ENCODE measurements at regions not wholly inside any gene's neighbourhood (a gene's known extent, or its start where the extent isn't known, plus 50 kb on each side); places are given as distances from the start of the nearest gene placed in this dataset.
A peak's percentile ranks its signal among the peaks of the same experiment; 100 is the strongest.

DNA sequence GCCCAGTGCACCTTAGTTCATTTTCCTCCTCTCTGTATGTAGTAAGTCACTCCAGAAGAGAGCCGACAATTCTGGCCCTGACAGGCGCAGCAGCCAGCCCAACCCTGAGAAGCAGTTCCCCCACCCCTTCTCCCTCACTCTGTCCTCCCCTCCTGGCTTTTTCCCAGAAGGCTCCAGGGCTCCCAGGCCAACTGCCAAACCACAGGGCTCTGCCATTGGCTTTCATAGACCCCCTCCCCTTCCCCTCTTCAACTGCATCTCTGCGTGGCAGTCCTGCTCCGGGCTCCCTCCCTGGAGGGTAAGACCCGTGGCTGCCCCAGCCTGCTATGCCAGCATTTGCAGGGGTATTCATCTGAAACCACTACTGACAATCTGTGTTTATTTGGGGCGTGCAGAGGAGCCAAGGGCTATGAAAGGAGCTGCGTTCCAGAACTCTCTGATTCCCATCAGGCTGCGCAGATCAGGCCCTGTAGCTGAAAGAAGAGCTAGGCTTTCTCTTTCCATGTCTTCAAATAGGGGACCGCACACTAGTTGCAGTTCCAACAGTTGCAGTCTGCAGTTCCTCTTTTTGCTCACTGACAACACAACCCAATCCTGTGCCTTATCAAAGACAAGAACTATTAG lies 388.6 kb upstream of the TNP1 start:
- Histone ChIP-seq H3K4me3 (ENCODE audit: low read depth in 1 of 5, low read length in 5 of 5) (peak overlapping the region; percentile 11 to 56 (median 24)), H3K9me3 (ENCODE audit: control insufficient read depth in 5 of 5, low read length in 5 of 5) (no peaks in the 10 kb centered on the region), H3K9ac (ENCODE audit: low read length in 5 of 5) (peak overlapping the region in 1 of 5 donors; percentile 26), H3K4me1 (ENCODE audit: control insufficient read depth in 5 of 5, insufficient read depth in 5 of 5, low read length in 5 of 5) (peaks cover 6 to 22% (median 18%) of the 10 kb centered on the region in 5 donors), H3K36me3 (ENCODE audit: control insufficient read depth in 5 of 5, insufficient read depth in 5 of 5, low read length in 5 of 5) (no peaks in the 10 kb centered on the region), H3K27ac (ENCODE audit: low read depth, low read length) (peak overlapping the region; percentile 42), H3K27me3 (ENCODE audit: control insufficient read depth in 5 of 5, insufficient read depth in 4 of 5, low read length in 5 of 5) (peaks cover 0 to 6% (median 0%) of the 10 kb centered on the region in 5 donors)

DNA sequence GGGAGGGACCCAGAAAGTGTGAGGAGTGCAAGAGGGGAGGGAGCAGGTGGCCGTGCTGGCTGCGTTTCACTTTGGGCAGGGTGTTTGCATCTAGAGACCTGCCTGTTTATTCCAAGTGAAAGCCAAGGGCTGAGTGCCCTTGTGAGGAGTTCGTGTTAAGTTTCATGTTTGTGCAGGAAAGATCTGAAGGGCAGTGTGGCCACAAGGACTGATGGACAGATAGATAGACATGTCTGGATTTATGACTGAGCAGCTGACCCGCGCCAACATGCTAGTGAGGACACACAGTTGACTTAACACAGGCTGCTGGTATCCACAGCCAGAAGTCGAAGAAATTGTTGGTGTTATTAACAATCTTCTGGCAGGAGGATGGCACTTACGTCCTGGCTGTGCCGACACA lies 387.6 kb upstream of the TNP1 start:
- Histone ChIP-seq H3K4me3 (ENCODE audit: low read depth in 1 of 5, low read length in 5 of 5) (no peak overlapping the region), H3K27me3 (ENCODE audit: control insufficient read depth in 5 of 5, insufficient read depth in 4 of 5, low read length in 5 of 5) (peaks cover 0 to 3% (median 0%) of the 10 kb centered on the region in 5 donors), H3K9me3 (ENCODE audit: control insufficient read depth in 5 of 5, low read length in 5 of 5) (no peaks in the 10 kb centered on the region), H3K9ac (ENCODE audit: low read length in 5 of 5) (no peak overlapping the region), H3K36me3 (ENCODE audit: control insufficient read depth in 5 of 5, insufficient read depth in 5 of 5, low read length in 5 of 5) (no peaks in the 10 kb centered on the region), H3K27ac (ENCODE audit: low read depth, low read length) (no peak overlapping the region), H3K4me1 (ENCODE audit: control insufficient read depth in 5 of 5, insufficient read depth in 5 of 5, low read length in 5 of 5) (peaks cover 6 to 22% (median 18%) of the 10 kb centered on the region in 5 donors)

DNA sequence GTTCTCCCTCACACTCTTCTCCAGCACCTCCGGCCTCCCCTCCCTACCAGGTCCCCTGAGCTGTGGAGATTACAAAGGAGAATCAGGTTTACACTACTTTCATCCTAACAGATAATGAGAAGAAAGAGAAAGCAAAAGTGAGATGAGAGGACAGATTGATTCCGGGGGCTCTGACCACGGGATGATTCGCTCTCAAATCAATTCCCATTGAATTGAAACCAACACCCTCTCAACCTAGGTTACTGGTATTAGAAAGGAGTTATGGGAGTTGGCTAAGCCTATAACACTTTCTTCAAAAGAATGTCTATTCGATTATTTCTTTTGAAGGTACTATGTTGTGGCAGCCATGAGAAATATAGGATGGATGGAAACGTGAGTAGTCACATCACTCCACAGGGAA lies 386.2 kb upstream of the TNP1 start:
- H3K36me3 ChIP-seq (ENCODE audit: control insufficient read depth in 5 of 5, insufficient read depth in 5 of 5, low read length in 5 of 5) = no peaks in the 10 kb centered on the region
- H3K27ac ChIP-seq (ENCODE audit: low read depth, low read length) = no peak overlapping the region
- H3K9ac ChIP-seq (ENCODE audit: low read length in 5 of 5) = no peak overlapping the region
- peaks cover 0 to 3% (median 0%) of the 10 kb centered on the region in 5 donors for H3K27me3 ChIP-seq (ENCODE audit: control insufficient read depth in 5 of 5, insufficient read depth in 4 of 5, low read length in 5 of 5)
- H3K9me3 ChIP-seq (ENCODE audit: control insufficient read depth in 5 of 5, low read length in 5 of 5) = no peaks in the 10 kb centered on the region
- H3K4me1 ChIP-seq (ENCODE audit: control insufficient read depth in 5 of 5, insufficient read depth in 5 of 5, low read length in 5 of 5) = peaks cover 6 to 22% (median 18%) of the 10 kb centered on the region in 5 donors
- H3K4me3 ChIP-seq (ENCODE audit: low read depth in 1 of 5, low read length in 5 of 5) = no peak overlapping the region

DNA sequence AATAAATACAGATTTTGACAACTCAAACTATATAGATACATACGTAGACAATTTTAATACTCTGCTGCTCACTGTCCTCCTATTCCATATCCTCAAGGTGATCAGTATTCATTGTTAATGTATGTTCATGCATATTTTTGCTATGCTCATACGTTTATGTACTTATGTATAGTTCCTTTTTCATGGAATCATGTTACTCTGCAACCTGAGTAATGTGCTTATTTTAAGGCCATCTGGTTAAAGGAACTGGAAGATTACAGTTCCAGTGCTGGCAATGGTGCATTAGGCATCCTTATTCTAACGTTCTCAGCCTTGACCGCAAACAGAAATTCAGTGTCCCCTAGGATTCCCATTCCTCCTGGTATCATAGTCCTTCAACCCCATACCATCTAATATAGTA lies 385.0 kb upstream of the TNP1 start:
- Histone ChIP-seq H3K36me3 (ENCODE audit: control insufficient read depth in 5 of 5, insufficient read depth in 5 of 5, low read length in 5 of 5) (no peaks in the 10 kb centered on the region), H3K9me3 (ENCODE audit: control insufficient read depth in 5 of 5, low read length in 5 of 5) (no peaks in the 10 kb centered on the region), H3K27me3 (ENCODE audit: control insufficient read depth in 5 of 5, insufficient read depth in 4 of 5, low read length in 5 of 5) (peaks cover 0 to 3% (median 0%) of the 10 kb centered on the region in 5 donors), H3K4me3 (ENCODE audit: low read depth in 1 of 5, low read length in 5 of 5) (no peak overlapping the region), H3K27ac (ENCODE audit: low read depth, low read length) (no peak overlapping the region), H3K9ac (ENCODE audit: low read length in 5 of 5) (no peak overlapping the region), H3K4me1 (ENCODE audit: control insufficient read depth in 5 of 5, insufficient read depth in 5 of 5, low read length in 5 of 5) (peaks cover 6 to 22% (median 18%) of the 10 kb centered on the region in 5 donors)

DNA sequence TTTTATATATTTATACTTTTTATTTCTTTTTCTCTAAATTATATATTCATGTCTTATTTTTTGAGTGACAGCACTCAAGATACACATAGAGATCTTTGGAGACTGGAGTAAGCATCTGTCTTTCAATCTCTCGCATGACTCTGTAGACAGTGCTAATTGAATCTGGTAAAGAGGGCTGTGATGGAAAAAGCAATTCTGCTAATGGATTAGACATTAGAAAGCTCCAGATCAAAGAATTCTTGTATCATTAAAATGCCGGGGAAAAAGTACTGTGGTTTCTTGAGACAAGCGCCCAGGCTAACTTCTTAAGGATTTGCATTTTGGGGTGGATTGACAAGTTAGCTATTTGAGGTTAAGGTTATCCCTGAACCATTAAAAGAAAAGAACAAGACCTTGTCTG lies 383.1 kb upstream of the TNP1 start:
- H3K36me3 ChIP-seq (ENCODE audit: control insufficient read depth in 5 of 5, insufficient read depth in 5 of 5, low read length in 5 of 5) = no peaks in the 10 kb centered on the region

DNA sequence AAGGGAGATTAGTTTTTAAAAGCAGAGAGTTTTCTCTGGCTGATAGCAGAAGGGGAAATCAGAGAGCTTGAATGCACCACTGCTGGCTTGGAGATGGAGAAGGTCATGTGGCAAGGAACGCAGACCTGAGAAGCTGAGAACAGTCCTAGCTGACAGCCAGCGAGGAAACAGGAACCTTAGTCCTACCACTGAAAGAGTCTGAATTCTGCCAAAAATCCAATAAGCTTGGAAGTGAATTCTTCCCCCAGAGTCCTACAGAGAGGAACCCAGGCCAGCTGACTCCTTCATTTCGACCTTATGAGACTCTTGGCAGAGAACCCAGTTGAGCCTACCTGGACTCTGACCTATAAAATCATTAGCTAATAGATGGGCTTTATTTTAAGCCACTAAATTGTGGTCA lies 371.9 kb upstream of the TNP1 start:
- Histone ChIP-seq H3K4me1 (ENCODE audit: control insufficient read depth in 5 of 5, insufficient read depth in 5 of 5, low read length in 5 of 5) (peaks cover 0 to 8% (median 6%) of the 10 kb centered on the region in 5 donors), H3K27ac (ENCODE audit: low read depth, low read length) (no peak overlapping the region), H3K9ac (ENCODE audit: low read length in 5 of 5) (no peak overlapping the region), H3K4me3 (ENCODE audit: low read depth in 1 of 5, low read length in 5 of 5) (no peak overlapping the region), H3K27me3 (ENCODE audit: control insufficient read depth in 5 of 5, insufficient read depth in 4 of 5, low read length in 5 of 5) (no peaks in the 10 kb centered on the region), H3K9me3 (ENCODE audit: control insufficient read depth in 5 of 5, low read length in 5 of 5) (no peaks in the 10 kb centered on the region), H3K36me3 (ENCODE audit: control insufficient read depth in 5 of 5, insufficient read depth in 5 of 5, low read length in 5 of 5) (no peaks in the 10 kb centered on the region)

More for the DNA sequence above, 383.1 kb upstream of the TNP1 start:
- Histone ChIP-seq H3K27me3 (ENCODE audit: control insufficient read depth in 5 of 5, insufficient read depth in 4 of 5, low read length in 5 of 5) (peaks cover 0 to 3% (median 0%) of the 10 kb centered on the region in 5 donors), H3K4me1 (ENCODE audit: control insufficient read depth in 5 of 5, insufficient read depth in 5 of 5, low read length in 5 of 5) (peaks cover under 1 to 7% (median 6%) of the 10 kb centered on the region in 5 donors), H3K9me3 (ENCODE audit: control insufficient read depth in 5 of 5, low read length in 5 of 5) (no peaks in the 10 kb centered on the region), H3K4me3 (ENCODE audit: low read depth in 1 of 5, low read length in 5 of 5) (no peak overlapping the region), H3K9ac (ENCODE audit: low read length in 5 of 5) (no peak overlapping the region), H3K27ac (ENCODE audit: low read depth, low read length) (no peak overlapping the region)

DNA sequence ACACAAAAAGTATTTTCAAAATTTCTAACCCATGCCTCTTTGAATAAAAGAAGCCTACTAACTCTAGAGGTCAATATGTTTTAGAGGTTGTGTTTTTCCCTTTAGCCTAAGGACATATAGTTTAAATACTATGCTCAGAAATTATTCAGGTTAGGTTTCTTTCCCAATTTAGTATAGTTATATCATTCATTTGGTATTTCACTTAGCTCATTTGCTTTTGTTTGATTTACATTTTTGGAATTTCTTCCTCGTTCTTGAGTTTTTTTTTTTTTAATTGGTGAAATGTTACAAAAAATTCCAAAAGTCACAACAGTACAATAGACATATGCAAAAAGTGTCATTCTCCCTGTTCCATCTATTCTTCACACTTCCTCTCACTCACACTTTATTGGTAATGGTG lies 371.3 kb upstream of the TNP1 start:
- Histone ChIP-seq H3K9ac (ENCODE audit: low read length in 5 of 5) (no peak overlapping the region), H3K4me1 (ENCODE audit: control insufficient read depth in 5 of 5, insufficient read depth in 5 of 5, low read length in 5 of 5) (peaks cover 0 to 8% (median 6%) of the 10 kb centered on the region in 5 donors), H3K9me3 (ENCODE audit: control insufficient read depth in 5 of 5, low read length in 5 of 5) (no peaks in the 10 kb centered on the region), H3K36me3 (ENCODE audit: control insufficient read depth in 5 of 5, insufficient read depth in 5 of 5, low read length in 5 of 5) (no peaks in the 10 kb centered on the region), H3K27me3 (ENCODE audit: control insufficient read depth in 5 of 5, insufficient read depth in 4 of 5, low read length in 5 of 5) (no peaks in the 10 kb centered on the region), H3K4me3 (ENCODE audit: low read depth in 1 of 5, low read length in 5 of 5) (no peak overlapping the region), H3K27ac (ENCODE audit: low read depth, low read length) (no peak overlapping the region)

DNA sequence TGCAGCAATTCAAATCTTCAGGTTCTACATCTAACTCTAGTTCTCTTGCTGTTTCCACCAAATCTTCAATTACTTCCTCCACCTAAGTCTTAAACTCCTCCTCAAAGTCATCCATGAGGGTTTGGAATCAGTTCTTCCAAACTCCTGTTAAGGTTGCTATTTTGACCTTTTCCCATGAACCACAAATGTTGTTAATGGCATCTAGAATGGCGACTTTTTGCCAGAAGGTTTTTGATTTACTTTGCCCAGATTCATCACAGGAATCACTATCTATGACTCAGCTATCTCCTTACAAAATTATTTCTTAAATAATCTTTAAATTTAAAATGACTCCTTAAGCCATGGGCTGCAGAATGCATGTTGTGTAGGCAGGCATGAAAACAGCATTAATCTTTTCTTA lies 368.9 kb upstream of the TNP1 start:
- Histone ChIP-seq H3K4me1 (ENCODE audit: control insufficient read depth in 5 of 5, insufficient read depth in 5 of 5, low read length in 5 of 5) (peaks cover 0 to 12% (median 8%) of the 10 kb centered on the region in 5 donors), H3K9me3 (ENCODE audit: control insufficient read depth in 5 of 5, low read length in 5 of 5) (no peaks in the 10 kb centered on the region), H3K27me3 (ENCODE audit: control insufficient read depth in 5 of 5, insufficient read depth in 4 of 5, low read length in 5 of 5) (peaks cover 0 to 4% (median 0%) of the 10 kb centered on the region in 5 donors), H3K4me3 (ENCODE audit: low read depth in 1 of 5, low read length in 5 of 5) (no peak overlapping the region), H3K36me3 (ENCODE audit: control insufficient read depth in 5 of 5, insufficient read depth in 5 of 5, low read length in 5 of 5) (no peaks in the 10 kb centered on the region), H3K27ac (ENCODE audit: low read depth, low read length) (no peak overlapping the region), H3K9ac (ENCODE audit: low read length in 5 of 5) (no peak overlapping the region)

DNA sequence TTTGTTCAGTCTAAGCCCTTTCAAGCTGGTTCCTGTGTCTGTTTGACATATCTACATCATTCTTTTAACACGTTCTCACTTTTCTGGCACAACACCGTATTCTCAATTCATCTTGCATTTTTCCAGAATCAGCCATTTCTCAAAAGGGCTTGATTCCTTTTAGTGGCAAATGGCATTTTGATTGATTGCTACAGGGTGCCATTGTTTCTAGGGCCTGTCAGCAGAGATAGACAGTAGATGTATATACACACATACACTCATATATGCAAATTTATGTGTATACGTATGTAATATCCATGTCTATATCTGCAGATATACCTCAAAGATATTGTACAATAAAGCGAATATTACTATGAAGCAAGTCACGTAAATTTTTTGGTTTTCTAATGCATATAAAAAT lies 367.9 kb upstream of the TNP1 start:
- no peaks in the 10 kb centered on the region for H3K36me3 ChIP-seq (ENCODE audit: control insufficient read depth in 5 of 5, insufficient read depth in 5 of 5, low read length in 5 of 5)
- no peak overlapping the region for H3K9ac ChIP-seq (ENCODE audit: low read length in 5 of 5)
- H3K27me3 ChIP-seq (ENCODE audit: control insufficient read depth in 5 of 5, insufficient read depth in 4 of 5, low read length in 5 of 5) = peaks cover 0 to 4% (median 0%) of the 10 kb centered on the region in 5 donors
- no peaks in the 10 kb centered on the region for H3K9me3 ChIP-seq (ENCODE audit: control insufficient read depth in 5 of 5, low read length in 5 of 5)
- peaks cover 2 to 19% (median 15%) of the 10 kb centered on the region in 5 donors for H3K4me1 ChIP-seq (ENCODE audit: control insufficient read depth in 5 of 5, insufficient read depth in 5 of 5, low read length in 5 of 5)
- no peak overlapping the region for H3K4me3 ChIP-seq (ENCODE audit: low read depth in 1 of 5, low read length in 5 of 5)
- H3K27ac ChIP-seq (ENCODE audit: low read depth, low read length) = no peak overlapping the region

DNA sequence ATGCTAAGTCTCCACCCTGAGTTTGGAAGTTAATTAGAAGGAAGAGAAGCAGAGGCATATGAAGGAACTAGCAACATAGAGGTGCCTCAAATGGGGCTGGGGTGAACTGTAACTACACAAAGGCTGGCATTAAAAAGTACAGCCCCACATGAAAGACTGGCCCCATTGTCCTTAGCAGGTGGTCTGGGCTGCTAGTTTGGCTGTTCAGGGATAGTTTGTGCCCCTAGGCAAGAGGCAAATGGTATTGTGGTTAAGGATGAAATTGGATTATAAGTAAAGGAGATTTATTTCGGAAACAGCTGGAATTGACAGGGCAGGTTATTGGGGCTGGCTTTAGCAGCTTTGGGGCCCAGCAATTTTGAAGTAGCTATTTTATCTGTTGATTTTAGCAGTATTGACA lies 365.7 kb upstream of the TNP1 start:
- Histone ChIP-seq H3K27me3 (ENCODE audit: control insufficient read depth in 5 of 5, insufficient read depth in 4 of 5, low read length in 5 of 5) (peaks cover 0 to 4% (median 0%) of the 10 kb centered on the region in 5 donors), H3K4me3 (ENCODE audit: low read depth in 1 of 5, low read length in 5 of 5) (no peak overlapping the region), H3K4me1 (ENCODE audit: control insufficient read depth in 5 of 5, insufficient read depth in 5 of 5, low read length in 5 of 5) (peaks cover 0 to 15% (median 8%) of the 10 kb centered on the region in 5 donors), H3K9ac (ENCODE audit: low read length in 5 of 5) (no peak overlapping the region), H3K27ac (ENCODE audit: low read depth, low read length) (no peak overlapping the region), H3K9me3 (ENCODE audit: control insufficient read depth in 5 of 5, low read length in 5 of 5) (no peaks in the 10 kb centered on the region), H3K36me3 (ENCODE audit: control insufficient read depth in 5 of 5, insufficient read depth in 5 of 5, low read length in 5 of 5) (no peaks in the 10 kb centered on the region)
